ENCODE measurements at regions not wholly inside any gene's neighbourhood (a gene's known extent, or its start where the extent isn't known, plus 50 kb on each side); places are given as distances from the start of the nearest gene placed in this dataset.

GRCh38 chr22:44381761-44382115 is 69.0 kb upstream of the SHISAL1 start:
- CTCF ChIA-PET = no interaction called here

GRCh38 chr22:44380756-44381486 is 68.2 kb upstream of the SHISAL1 start:
- CTCF ChIA-PET = no interaction called here
- no peak for FAIRE-seq
- no peak for ATAC-seq
- no peak for TF ChIP-seq ATOH8 (CRISPR knock-in tag; IDR thresholded peaks at IDR 0.05; ENCODE audit: low read depth)
- TF ChIP-seq RNF2 (IDR thresholded peaks at IDR 0.05; ENCODE audit: borderline replicate concordance, low read depth) = no peak
- no peak for TF ChIP-seq EHF (CRISPR knock-in tag; IDR thresholded peaks at IDR 0.05)
- no peak for TF ChIP-seq FOSL2 (IDR thresholded peaks at IDR 0.05)
- no peak for TF ChIP-seq FOSL2 (CRISPR knock-in tag; IDR thresholded peaks at IDR 0.05)
- TF ChIP-seq BHLHE40 (IDR thresholded peaks at IDR 0.05; ENCODE audit: low read depth, low read length) = no peak
- no peak for TF ChIP-seq TFCP2L1 (CRISPR knock-in tag; IDR thresholded peaks at IDR 0.05)
- no peak for TF ChIP-seq FOXS1 (CRISPR knock-in tag; IDR thresholded peaks at IDR 0.05)
- no peak for TF ChIP-seq HOXA7 (CRISPR knock-in tag; IDR thresholded peaks at IDR 0.05)
- no peak for TF ChIP-seq CEBPB (IDR thresholded peaks at IDR 0.05)
- TF ChIP-seq NPAS2 (CRISPR knock-in tag; IDR thresholded peaks at IDR 0.05; ENCODE audit: borderline replicate concordance) = no peak
- Histone ChIP-seq H3K4me2 (no peak overlapping the region), H3K4me1 (no peaks in the 10 kb centered on the region), H3K4me3 (no peak overlapping the region), H3K9me3 (peaks cover 9% of the 10 kb centered on the region; the same call in 2 of the 3 replicates), H3K27ac (no peak overlapping the region)
- 76% methylated on average over 12 of the region's 15 CpGs for WGBS (ENCODE audit: missing lambda C conversion rate)
- POLR2A ChIA-PET = no interaction called here
- DNase-seq (ENCODE audit: low read depth in 1 of 2, low spot score in 1 of 2) = no peak

More at GRCh38 chr22:44381761-44382115, 69.0 kb upstream of the SHISAL1 start:
- H3K27ac ChIP-seq = no peak overlapping the region
- no peak for DNase-seq (ENCODE audit: low read depth in 1 of 2, low spot score in 1 of 2)
- no peaks in the 10 kb centered on the region for H3K4me1 ChIP-seq
- H3K9me3 ChIP-seq = peaks cover 9% of the 10 kb centered on the region; the same call in 2 of the 3 replicates
- H3K4me2 ChIP-seq = no peak overlapping the region
- FAIRE-seq = no peak
- no peak for ATAC-seq
- 14% methylated on average over 3 of the region's 3 CpGs for WGBS (ENCODE audit: missing lambda C conversion rate)
- TF ChIP-seq PBX3 (IDR thresholded peaks at IDR 0.05) (no peak), RNF2 (IDR thresholded peaks at IDR 0.05; ENCODE audit: borderline replicate concordance, low read depth) (no peak), SMC3 (IDR thresholded peaks at IDR 0.05) (no peak), ESRRA (IDR thresholded peaks at IDR 0.05; ENCODE audit: borderline replicate concordance, low read length) (no peak), CHD4 (IDR thresholded peaks at IDR 0.05; ENCODE audit: borderline replicate concordance) (no peak), CBX2 (IDR thresholded peaks at IDR 0.05; ENCODE audit: borderline replicate concordance, low read depth) (no peak), BHLHE40 (IDR thresholded peaks at IDR 0.05; ENCODE audit: low read depth, low read length) (no peak), RAD21 (conservative IDR thresholded peaks at IDR 0.05 in 1 of 2, IDR thresholded peaks at IDR 0.05 in 1 of 2) (no peak), HOXB5 (CRISPR knock-in tag; IDR thresholded peaks at IDR 0.05) (no peak), CHD2 (IDR thresholded peaks at IDR 0.05; ENCODE audit: low read length, partially characterized antibody) (no peak), POLR2A (IDR thresholded peaks at IDR 0.05; ENCODE audit: low read length) (no peak), ATOH8 (CRISPR knock-in tag; IDR thresholded peaks at IDR 0.05; ENCODE audit: low read depth) (no peak), RCOR1 (IDR thresholded peaks at IDR 0.05; ENCODE audit: low read depth, low read length) (no peak)
- POLR2A ChIA-PET = no interaction called here
- H3K4me3 ChIP-seq = no peak overlapping the region
